HCT116 (cell line): ENCODE measurements at regions not wholly inside any gene's neighbourhood (a gene's known extent, or its start where the extent isn't known, plus 50 kb on each side); places are given as distances from the start of the nearest gene placed in this dataset.

Experiments
- CEBPB ChIP-seq: IDR thresholded peaks from 2 replicates; pipeline ENCODE4 v1.6.1; 2012; ENCODE audit warnings: low read depth
- EZH2 ChIP-seq: fragments of 200-600 bp; sonication (generic); IDR thresholded peaks from 2 replicates; pipeline ENCODE4 v1.6.1; 2017; ENCODE audit warnings: antibody characterized with exemption, mixed run types
- EZH2phosphoT487 ChIP-seq: fragments of 200-600 bp; IDR thresholded peaks from 2 replicates; pipeline ENCODE4 v1.6.1; 2018; ENCODE audit warnings: antibody characterized with exemption, borderline replicate concordance
- POLR2A ChIP-seq: IDR thresholded peaks from 2 replicates; pipeline ENCODE4 v1.7.0; 2011; ENCODE audit warnings: borderline replicate concordance; ENCODE audit not compliant: insufficient read depth, insufficient read length; ENCODE audit errors: extremely low read depth
- POLR2AphosphoS5 ChIP-seq: IDR thresholded peaks from 2 replicates; pipeline ENCODE4 v1.6.1; 2011; ENCODE audit warnings: mild to moderate bottlenecking, low read depth, low read length, moderate library complexity
- YY1 ChIP-seq: IDR thresholded peaks from 2 replicates; pipeline ENCODE4 v1.6.1; 2011; ENCODE audit warnings: low read length, low read depth, moderate library complexity, mild to moderate bottlenecking; ENCODE audit not compliant: insufficient replicate concordance; ENCODE audit errors: extremely low read depth
- TF ChIP-seq, protein P1 (sequence below), 3 experiments: fragments of 200-600 bp in 1 of 3; sonication (generic) in 1 of 3; IDR thresholded peaks in 2 of 3; conservative IDR thresholded peaks in 1 of 3; 2 replicates each; pipeline ENCODE4 v1.5.1; 2012 to 2017; ENCODE audit warnings: low read depth in 2 of 3, low read length in 2 of 3, antibody characterized with exemption in 1 of 3, borderline replicate concordance in 1 of 3, control low read depth in 1 of 3, mild to moderate bottlenecking in 1 of 3, mixed read lengths in 1 of 3, mixed run types in 1 of 3, moderate library complexity in 1 of 3; ENCODE audit not compliant: insufficient read depth in 1 of 3
- TF ChIP-seq, protein P2 (sequence below): IDR thresholded peaks from 2 replicates; pipeline ENCODE4 v1.6.1; 2012
- TF ChIP-seq, protein P3 (sequence below): IDR thresholded peaks from 2 replicates; pipeline ENCODE4 v1.6.1; 2012; ENCODE audit warnings: low read depth
- TF ChIP-seq, protein P4 (sequence below): IDR thresholded peaks from 2 replicates; pipeline ENCODE4 v1.6.1; 2011; ENCODE audit warnings: mild to moderate bottlenecking, low read length, moderate library complexity; ENCODE audit not compliant: insufficient replicate concordance; ENCODE audit errors: extremely low read depth

DNA sequence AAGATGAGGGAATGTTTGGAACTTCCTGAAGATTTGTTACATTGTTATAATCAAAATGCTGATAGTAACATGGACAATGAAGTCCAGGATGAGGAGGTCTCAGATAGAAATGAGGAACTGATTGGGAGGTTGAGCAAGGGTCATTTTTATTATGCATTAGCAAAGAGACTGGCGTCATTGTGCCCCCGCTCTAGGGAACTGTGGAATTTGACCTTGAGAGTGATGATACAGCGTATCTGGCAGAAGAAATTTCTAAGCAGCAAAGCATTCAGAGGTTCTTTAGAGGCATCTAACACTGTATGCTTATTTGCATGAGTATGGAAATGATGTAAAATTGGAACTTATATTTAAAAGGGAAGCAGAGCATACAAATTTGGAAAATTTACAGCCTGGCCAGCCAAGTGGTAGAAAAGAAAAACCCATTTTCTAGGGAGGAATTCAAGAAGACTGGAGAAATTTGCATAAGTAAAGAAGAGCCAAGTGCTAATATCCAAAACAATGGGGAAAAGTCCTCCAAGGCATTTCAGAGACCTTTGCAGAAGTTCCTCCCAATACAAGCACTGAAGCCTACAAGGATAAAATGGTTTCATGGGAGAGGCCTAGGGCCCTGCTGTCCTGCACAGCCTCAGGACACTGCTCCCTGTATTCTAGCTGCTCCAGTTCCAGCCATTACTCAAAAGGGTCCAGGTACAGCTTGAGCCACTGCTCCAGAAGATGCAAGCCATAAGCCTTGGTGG is 483.0 kb upstream of the NDST4 start:
- TF ChIP-seq, protein P1, sequence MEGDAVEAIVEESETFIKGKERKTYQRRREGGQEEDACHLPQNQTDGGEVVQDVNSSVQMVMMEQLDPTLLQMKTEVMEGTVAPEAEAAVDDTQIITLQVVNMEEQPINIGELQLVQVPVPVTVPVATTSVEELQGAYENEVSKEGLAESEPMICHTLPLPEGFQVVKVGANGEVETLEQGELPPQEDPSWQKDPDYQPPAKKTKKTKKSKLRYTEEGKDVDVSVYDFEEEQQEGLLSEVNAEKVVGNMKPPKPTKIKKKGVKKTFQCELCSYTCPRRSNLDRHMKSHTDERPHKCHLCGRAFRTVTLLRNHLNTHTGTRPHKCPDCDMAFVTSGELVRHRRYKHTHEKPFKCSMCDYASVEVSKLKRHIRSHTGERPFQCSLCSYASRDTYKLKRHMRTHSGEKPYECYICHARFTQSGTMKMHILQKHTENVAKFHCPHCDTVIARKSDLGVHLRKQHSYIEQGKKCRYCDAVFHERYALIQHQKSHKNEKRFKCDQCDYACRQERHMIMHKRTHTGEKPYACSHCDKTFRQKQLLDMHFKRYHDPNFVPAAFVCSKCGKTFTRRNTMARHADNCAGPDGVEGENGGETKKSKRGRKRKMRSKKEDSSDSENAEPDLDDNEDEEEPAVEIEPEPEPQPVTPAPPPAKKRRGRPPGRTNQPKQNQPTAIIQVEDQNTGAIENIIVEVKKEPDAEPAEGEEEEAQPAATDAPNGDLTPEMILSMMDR (IDR thresholded peaks at IDR 0.05 in 2 of 3, conservative IDR thresholded peaks at IDR 0.05 in 1 of 3; ENCODE audit: borderline replicate concordance in 1 of 3, insufficient read depth in 1 of 3, low read depth in 2 of 3, low read length in 2 of 3): no peak
- TF ChIP-seq EZH2phosphoT487: no peak
- TF ChIP-seq EZH2: no peak
- no peak for TF ChIP-seq POLR2AphosphoS5
- TF ChIP-seq, protein P2, sequence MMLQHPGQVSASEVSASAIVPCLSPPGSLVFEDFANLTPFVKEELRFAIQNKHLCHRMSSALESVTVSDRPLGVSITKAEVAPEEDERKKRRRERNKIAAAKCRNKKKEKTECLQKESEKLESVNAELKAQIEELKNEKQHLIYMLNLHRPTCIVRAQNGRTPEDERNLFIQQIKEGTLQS: no peak
- TF ChIP-seq, protein P3, sequence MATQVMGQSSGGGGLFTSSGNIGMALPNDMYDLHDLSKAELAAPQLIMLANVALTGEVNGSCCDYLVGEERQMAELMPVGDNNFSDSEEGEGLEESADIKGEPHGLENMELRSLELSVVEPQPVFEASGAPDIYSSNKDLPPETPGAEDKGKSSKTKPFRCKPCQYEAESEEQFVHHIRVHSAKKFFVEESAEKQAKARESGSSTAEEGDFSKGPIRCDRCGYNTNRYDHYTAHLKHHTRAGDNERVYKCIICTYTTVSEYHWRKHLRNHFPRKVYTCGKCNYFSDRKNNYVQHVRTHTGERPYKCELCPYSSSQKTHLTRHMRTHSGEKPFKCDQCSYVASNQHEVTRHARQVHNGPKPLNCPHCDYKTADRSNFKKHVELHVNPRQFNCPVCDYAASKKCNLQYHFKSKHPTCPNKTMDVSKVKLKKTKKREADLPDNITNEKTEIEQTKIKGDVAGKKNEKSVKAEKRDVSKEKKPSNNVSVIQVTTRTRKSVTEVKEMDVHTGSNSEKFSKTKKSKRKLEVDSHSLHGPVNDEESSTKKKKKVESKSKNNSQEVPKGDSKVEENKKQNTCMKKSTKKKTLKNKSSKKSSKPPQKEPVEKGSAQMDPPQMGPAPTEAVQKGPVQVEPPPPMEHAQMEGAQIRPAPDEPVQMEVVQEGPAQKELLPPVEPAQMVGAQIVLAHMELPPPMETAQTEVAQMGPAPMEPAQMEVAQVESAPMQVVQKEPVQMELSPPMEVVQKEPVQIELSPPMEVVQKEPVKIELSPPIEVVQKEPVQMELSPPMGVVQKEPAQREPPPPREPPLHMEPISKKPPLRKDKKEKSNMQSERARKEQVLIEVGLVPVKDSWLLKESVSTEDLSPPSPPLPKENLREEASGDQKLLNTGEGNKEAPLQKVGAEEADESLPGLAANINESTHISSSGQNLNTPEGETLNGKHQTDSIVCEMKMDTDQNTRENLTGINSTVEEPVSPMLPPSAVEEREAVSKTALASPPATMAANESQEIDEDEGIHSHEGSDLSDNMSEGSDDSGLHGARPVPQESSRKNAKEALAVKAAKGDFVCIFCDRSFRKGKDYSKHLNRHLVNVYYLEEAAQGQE: no peak
- TF ChIP-seq POLR2A: no peak
- no peak for TF ChIP-seq CEBPB
- TF ChIP-seq YY1: no peak
- TF ChIP-seq, protein P4, sequence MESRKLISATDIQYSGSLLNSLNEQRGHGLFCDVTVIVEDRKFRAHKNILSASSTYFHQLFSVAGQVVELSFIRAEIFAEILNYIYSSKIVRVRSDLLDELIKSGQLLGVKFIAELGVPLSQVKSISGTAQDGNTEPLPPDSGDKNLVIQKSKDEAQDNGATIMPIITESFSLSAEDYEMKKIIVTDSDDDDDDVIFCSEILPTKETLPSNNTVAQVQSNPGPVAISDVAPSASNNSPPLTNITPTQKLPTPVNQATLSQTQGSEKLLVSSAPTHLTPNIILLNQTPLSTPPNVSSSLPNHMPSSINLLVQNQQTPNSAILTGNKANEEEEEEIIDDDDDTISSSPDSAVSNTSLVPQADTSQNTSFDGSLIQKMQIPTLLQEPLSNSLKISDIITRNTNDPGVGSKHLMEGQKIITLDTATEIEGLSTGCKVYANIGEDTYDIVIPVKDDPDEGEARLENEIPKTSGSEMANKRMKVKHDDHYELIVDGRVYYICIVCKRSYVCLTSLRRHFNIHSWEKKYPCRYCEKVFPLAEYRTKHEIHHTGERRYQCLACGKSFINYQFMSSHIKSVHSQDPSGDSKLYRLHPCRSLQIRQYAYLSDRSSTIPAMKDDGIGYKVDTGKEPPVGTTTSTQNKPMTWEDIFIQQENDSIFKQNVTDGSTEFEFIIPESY: no peak
